SKM-1 treated with dmso at 0.1 percent for 144 hours (cell line): ENCODE measurements at regions not wholly inside any gene's neighbourhood (a gene's known extent, or its start where the extent isn't known, plus 50 kb on each side); places are given as distances from the start of the nearest gene placed in this dataset.
A peak's percentile ranks its signal among the peaks of the same experiment; 100 is the strongest.
"Not testable (repeated sequence)": the region's sequence is repeated elsewhere in the genome, so short reads cannot be mapped to it uniquely, and the experiment has no call there.

ENCODE experiments used
- DNase-seq: peaks from one replicate; lab custom pipeline; 2025; ENCODE audit not compliant: unreplicated experiment; lab: John Stamatoyannopoulos, UW

GRCh38 chr17:56690441-56691291, 97.2 kb downstream of the NOG start:
- DNase-seq: no peak

GRCh38 chr17:56694825-56695224, 101.3 kb downstream of the NOG start:
- DNase-seq: no peak

GRCh38 chr17:56697190-56697589, 103.7 kb downstream of the NOG start:
- no peak for DNase-seq

GRCh38 chr17:56699186-56699894, 105.8 kb downstream of the NOG start:
- DNase-seq: no peak

- no peak for DNase-seq
Measured at GRCh38 chr17:56700919-56701420, 107.5 kb downstream of the NOG start.

- no peak for DNase-seq
Measured at GRCh38 chr17:56707312-56708219, 114.1 kb downstream of the NOG start.

GRCh38 chr17:56708220-56708558, 114.7 kb downstream of the NOG start:
- DNase-seq: no peak

- no peak for DNase-seq
Measured at GRCh38 chr17:56708670-56709410, 115.3 kb downstream of the NOG start.

- DNase-seq: no peak
Measured at GRCh38 chr17:56710986-56711385, 117.5 kb downstream of the NOG start.

GRCh38 chr17:56715613-56716357, 117.9 kb downstream of the C17orf67 start:
- DNase-seq: peak; percentile 96

- DNase-seq: no peak
Measured at GRCh38 chr17:56717471-56717870, 116.2 kb downstream of the C17orf67 start.

GRCh38 chr17:56718515-56718914, 115.2 kb downstream of the C17orf67 start:
- DNase-seq: no peak

GRCh38 chr17:56723421-56723820, 110.3 kb downstream of the C17orf67 start:
- no peak for DNase-seq

- DNase-seq: no peak
Measured at GRCh38 chr17:56724664-56725063, 109.1 kb downstream of the C17orf67 start.

GRCh38 chr17:56725144-56725543, 108.6 kb downstream of the C17orf67 start:
- no peak for DNase-seq

GRCh38 chr17:56727876-56728617, 105.7 kb downstream of the C17orf67 start:
- DNase-seq: no peak

- DNase-seq: not testable (repeated sequence)
Measured at GRCh38 chr17:56731096-56731495, 102.6 kb downstream of the C17orf67 start.

GRCh38 chr17:56733833-56734232, 99.9 kb downstream of the C17orf67 start:
- no peak for DNase-seq

GRCh38 chr17:56735842-56736241, 97.9 kb downstream of the C17orf67 start:
- DNase-seq: no peak
